ENCODE measurements at regions not wholly inside any gene's neighbourhood (a gene's known extent, or its start where the extent isn't known, plus 50 kb on each side); places are given as distances from the start of the nearest gene placed in this dataset.

- no peak for DNase-seq
Observed at GRCh38 chr9:105828171-105828570, 133.8 kb downstream of the TMEM38B start.

GRCh38 chr9:105828596-105829213 lies 134.4 kb downstream of the TMEM38B start:
- no peak for DNase-seq

GRCh38 chr9:105830461-105830860 lies 136.1 kb downstream of the TMEM38B start:
- DNase-seq, result no peak

- no peak for DNase-seq
Observed at GRCh38 chr9:105832096-105832710, 137.9 kb downstream of the TMEM38B start.

- no peak for DNase-seq
Observed at GRCh38 chr9:105833271-105833975, 139.1 kb downstream of the TMEM38B start.

GRCh38 chr9:105834404-105834803 lies 140.1 kb downstream of the TMEM38B start:
- no peak for DNase-seq

- DNase-seq, result no peak
Observed at GRCh38 chr9:105835721-105836120, 141.4 kb downstream of the TMEM38B start.

- DNase-seq, result no peak
Observed at GRCh38 chr9:105836936-105837660, 142.8 kb downstream of the TMEM38B start.

- DNase-seq, result no peak
Observed at GRCh38 chr9:105841562-105841961, 147.2 kb downstream of the TMEM38B start.

- peak; percentile 35 for DNase-seq
Observed at GRCh38 chr9:105842023-105842644, 147.8 kb downstream of the TMEM38B start.

- DNase-seq, result no peak
Observed at GRCh38 chr9:105846825-105847224, 152.5 kb downstream of the TMEM38B start.

GRCh38 chr9:105850852-105851500 lies 156.6 kb downstream of the TMEM38B start:
- no peak for DNase-seq

GRCh38 chr9:105854026-105854782 lies 159.9 kb downstream of the TMEM38B start:
- no peak for DNase-seq

GRCh38 chr9:105854783-105855724 lies 160.7 kb downstream of the TMEM38B start:
- no peak for DNase-seq

- DNase-seq, result no peak
Observed at GRCh38 chr9:105855987-105856386, 161.6 kb downstream of the TMEM38B start.

GRCh38 chr9:105858006-105858690 lies 163.8 kb downstream of the TMEM38B start:
- no peak for DNase-seq

- no peak for DNase-seq
Observed at GRCh38 chr9:105858877-105859276, 164.5 kb downstream of the TMEM38B start.

- DNase-seq, result no peak
Observed at GRCh38 chr9:105859428-105860091, 165.2 kb downstream of the TMEM38B start.

- no peak for DNase-seq
Observed at GRCh38 chr9:105860516-105860915, 166.2 kb downstream of the TMEM38B start.

Measured in stimulated activated CD8-positive, alpha-beta memory T cell treated with anti-CD3 and anti-CD28 coated beads, Interleukin-4, amount 100 ng/mL, for 48 hours (primary cell).